ENCODE measurements at regions not wholly inside any gene's neighbourhood (a gene's known extent, or its start where the extent isn't known, plus 50 kb on each side); places are given as distances from the start of the nearest gene placed in this dataset.
"Not testable (repeated sequence)": the region's sequence is repeated elsewhere in the genome, so short reads cannot be mapped to it uniquely, and the experiment has no call there.

- DNase-seq: no peak
These were observed 1008.8 kb downstream of the STPG2 start for GRCh38 chr4:97134456-97134855.

DNA sequence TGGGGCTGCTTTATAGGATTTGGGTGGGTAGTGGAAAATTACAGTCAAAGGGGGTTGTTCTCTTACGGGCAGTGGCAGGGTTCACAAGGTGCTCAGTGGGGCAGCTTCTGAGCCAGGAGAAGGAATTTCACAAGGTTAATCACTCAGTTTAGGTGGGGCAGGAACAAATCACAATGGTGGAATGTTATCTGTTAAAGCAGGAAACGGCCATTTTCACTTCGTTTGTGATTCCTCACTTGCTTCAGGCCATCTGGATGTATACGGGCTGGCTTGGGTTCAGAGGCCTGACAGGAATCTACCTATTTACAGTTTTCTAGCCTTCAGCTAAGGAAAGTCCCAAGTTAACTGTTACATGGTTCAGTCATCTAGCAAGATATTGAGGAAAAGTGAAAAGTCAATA is 1003.5 kb downstream of the STPG2 start:
- DNase-seq: no peak

DNA sequence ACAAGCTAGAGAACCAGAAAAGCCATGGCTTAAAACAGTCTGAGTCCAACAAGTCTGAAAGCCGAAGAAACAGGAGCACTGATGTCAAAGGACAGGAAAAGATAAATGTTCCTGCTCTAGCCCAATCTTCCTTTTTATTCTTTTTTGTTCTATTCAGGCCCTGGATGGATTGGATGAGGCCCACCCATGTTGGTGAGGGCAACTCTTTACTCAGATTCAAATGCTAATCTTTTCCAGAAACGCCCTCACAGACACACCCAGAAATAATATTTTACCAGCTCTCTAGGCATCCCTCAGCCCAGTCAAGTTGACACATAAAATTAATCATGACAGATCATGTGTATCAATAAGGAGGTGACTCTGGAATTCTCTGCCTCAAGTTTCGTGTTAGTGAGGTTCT is 1002.7 kb downstream of the STPG2 start:
- no peak for DNase-seq

GRCh38 chr4:97141332-97141731 is 1001.9 kb downstream of the STPG2 start:
- not testable (repeated sequence) for DNase-seq

GRCh38 chr4:97142410-97142809 is 1000.9 kb downstream of the STPG2 start:
- DNase-seq: no peak

DNA sequence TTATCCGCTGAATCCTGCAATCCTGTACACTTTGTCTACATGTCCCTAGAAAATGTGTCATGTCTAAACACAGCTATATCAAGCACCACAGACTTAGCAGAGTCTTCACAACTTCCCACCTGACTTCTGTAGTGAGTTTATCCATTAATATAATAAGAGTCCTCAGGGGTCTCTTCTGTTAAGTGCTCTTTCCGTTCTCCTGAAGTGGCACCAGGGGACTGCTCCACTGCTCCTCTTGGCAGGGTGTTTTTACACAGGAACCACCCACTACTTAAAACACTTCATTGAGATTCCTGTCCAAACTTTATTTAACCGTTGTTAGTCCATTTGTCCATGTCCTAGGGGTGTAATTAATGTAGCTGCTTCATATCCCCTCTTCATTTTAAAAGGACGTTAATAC is 1000.4 kb downstream of the STPG2 start:
- DNase-seq: no peak

DNA sequence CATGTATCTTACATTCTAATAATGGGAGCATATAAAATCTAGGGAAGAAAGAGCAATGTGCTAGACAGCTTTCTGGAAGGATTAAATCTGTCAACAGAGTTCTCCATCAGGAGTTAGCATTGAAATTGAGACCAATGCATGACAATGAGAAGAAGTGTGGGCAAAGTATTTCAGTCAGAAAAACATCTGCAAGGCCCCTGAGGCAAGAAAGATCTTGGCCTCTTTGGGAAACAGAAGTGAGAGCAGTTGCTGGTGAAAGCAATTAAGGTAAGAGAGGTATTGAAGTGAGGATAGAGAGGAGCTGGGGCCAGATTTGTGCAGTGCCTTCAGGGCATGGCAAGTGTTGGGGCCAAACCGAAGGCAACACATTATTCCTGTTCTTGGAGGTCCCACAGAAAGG is 999.1 kb downstream of the STPG2 start:
- no peak for DNase-seq

DNA sequence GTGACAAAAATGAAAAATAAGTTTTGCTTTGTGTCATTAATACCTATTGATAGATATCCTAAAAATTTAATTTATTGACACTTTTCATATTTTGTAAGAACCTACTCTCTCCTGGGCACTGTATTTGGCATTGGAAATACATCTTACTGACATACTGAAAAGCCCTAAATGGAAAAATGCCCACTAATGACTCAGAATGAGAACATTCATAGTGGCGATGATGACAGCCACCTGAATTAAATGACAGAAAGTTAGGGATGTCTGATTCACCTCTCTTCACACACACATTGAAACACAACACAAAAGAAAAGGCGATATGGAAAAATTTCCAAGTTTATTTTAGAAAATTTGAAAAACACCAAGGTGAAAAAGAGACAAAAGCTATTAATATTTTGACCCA is 992.3 kb downstream of the STPG2 start:
- no peak for DNase-seq

DNA sequence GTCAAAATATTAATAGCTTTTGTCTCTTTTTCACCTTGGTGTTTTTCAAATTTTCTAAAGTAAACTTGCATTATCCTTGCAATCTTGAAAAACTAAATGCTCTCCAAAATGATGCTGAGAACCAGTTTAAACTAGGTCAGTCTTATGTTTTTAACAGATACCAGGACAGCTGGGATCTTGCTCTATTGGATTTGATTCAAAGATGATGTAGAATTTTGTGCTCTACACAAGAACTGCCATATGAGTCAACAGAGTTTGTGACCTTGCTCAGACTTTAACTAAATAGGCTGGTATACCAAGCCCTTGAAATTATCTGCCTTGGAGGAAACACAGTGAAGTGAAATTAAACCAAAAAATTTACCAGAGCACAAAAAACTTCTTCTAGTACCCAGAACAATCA is 991.1 kb downstream of the STPG2 start:
- no peak for DNase-seq

- no peak for DNase-seq
These were observed 990.2 kb downstream of the STPG2 start for GRCh38 chr4:97153042-97153441.

- DNase-seq: no peak
These were observed 983.7 kb downstream of the STPG2 start for GRCh38 chr4:97159625-97160024.

GRCh38 chr4:97185233-97185632 is 958.0 kb downstream of the STPG2 start:
- DNase-seq: no peak

DNA sequence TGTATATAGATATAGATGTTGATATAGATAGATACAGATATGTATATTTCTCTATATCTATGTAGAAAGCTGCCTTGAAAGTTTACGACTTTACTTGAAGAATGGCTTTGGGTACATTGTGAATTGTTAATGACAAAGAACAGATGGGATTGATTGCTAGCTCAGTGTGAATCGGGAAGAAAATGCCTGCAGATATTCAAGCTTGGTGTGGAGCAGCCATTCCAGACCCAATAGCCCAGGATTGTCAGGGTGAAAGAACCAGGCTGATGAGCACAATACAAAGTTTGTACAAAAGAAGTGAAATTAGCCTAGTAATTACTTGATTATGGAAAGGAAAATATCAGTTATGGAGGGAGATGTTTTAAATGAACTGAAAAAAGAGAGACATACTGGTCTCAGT is 946.2 kb downstream of the STPG2 start:
- DNase-seq: no peak

GRCh38 chr4:97208749-97209148 is 934.5 kb downstream of the STPG2 start:
- DNase-seq: no peak

DNA sequence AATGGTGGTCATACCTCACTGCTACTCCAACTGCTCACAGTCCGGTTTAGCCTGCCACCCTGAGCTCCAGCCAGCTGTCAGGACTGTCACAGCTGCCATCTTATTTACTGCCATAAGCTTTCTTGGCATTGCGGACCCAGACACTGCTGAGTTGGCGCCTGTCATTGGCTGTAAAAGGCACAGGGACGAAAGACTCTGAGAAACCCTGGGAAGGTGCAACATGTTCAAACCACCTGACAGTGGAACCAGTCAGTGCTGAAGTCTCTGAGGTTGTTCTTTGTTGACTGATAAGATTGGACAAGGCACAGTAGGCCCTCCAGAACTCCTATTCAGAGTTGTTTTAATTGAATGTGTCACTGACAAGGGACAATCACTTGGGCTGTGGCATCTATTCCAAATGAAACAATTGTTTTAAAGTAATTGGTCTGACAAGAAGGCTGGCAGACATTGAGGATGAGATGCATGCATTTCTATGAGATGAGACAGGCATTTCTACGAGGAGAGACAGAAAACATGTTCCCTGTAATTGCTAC is 927.8 kb downstream of the STPG2 start:
- no peak for DNase-seq

GRCh38 chr4:97216046-97216445 is 927.2 kb downstream of the STPG2 start:
- DNase-seq: no peak

GRCh38 chr4:97235521-97235920 is 907.8 kb downstream of the STPG2 start:
- no peak for DNase-seq

DNA sequence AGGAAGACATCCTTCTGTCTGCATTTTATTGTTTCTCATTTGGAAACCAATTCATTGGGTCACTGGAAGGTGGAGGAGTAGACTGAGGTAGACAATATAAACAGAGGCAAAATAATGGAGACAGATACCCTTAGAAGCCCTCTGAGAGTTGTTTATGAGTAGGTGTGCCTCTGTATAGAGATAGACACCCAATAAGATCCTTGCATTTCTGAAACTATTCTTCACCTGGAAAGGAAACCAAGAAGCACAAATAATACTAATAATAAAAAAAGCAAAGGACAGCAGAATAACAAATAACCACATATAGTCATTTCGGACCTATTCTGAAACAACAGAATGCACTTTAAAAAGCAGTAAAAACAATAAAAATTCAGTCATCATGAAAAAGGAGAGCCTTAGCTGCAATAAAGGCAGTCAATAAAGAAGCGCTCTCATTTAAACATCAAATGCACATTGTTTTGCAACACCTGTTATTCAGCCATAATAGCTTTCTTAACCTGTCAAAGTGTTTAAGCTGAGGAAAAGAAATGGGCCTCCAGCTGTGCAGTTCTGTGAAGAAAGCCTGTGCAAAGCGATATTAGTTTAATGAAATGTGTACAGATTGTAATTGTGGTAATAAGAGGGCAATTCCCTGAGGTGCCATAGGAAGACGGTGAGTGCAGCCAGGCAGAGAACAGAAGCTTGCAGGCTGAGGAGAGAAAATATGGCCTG is 904.2 kb downstream of the STPG2 start:
- peak; percentile 85 for DNase-seq

GRCh38 chr4:97239667-97239997 is 903.6 kb downstream of the STPG2 start:
- no peak for DNase-seq

DNA sequence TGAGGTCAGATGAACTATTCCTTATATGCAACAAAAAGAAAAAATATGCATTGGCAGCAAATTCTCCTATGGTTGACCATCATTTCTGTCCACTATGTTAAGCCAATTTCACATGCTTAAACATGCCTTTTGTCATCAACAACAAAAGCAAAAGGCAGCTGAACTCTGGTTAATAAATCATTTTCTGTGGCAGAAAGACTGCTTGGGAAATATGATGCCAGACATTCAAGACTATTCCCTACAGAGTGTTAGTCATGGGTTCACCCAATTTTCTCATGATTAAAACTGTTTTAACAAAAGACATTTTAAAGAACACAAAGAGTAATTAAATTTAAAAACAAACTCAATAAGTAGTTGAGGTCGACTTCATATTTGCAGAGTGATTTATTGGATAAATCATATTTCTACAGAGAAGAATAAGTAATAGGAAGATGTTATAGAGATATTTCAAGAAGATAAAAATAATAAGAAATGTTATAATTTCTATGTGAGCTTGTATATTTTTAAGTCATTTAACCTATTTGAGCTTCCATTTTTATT is 890.6 kb downstream of the STPG2 start:
- no peak for DNase-seq

GRCh38 chr4:97262769-97263168 is 880.5 kb downstream of the STPG2 start:
- no peak for DNase-seq

DNA sequence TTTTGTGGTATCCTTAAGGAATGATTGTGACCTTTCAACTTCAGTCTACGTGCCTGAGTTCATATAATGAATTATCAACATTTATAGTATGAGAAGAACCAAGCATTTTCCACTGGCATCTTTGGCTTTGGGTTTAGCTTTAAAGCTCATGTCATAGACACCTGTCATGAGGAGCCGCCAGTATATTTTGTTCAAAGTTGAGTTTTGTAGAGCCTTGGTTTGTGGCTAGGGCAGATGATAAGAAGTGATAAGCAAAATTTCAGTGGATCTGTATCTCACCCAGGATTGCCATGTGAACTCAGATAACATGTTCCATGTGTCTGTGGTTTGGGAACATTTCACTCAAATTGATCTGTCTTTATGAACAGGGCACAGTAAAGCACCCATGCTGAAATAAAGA is 873.2 kb downstream of the STPG2 start:
- DNase-seq: no peak

DNA sequence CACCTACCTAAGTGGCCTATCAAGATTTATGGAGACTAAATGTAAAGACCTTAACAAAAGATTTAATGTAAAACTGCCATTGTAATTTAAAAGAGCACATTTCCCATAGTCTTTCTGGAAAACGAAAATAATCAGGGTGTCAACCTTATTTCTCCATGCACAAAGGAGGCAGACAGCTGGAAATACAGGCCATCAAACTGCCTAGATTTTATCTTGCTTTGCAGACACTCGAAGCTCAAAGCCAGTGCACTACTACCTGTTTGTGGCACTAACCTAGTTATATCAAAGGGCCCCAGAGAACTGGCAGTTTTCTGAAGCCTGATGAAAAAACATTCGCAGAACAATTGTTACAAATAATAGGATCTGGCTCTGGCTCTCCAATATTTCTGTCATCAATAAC is 863.9 kb downstream of the STPG2 start:
- no peak for DNase-seq

DNA sequence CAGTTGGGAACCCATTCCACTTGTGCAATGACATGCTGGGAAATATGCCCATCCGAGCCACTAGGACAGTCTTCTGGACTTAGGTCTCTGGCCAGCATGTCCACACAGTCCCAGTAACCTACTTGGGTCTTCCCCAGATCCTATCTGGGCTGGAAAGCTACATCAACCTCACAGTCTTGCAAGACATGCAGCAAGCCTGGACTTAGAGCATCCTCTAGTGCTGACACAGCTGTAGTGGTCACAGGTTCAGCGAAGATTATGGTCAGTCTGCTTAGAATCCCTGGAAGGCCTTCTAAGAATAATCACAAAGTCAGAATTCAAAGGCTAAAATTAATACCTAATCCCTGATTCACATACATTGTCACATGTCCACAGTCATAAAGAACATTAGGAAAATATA is 842.7 kb downstream of the STPG2 start:
- DNase-seq: no peak

- no peak for DNase-seq
These were observed 837.9 kb downstream of the STPG2 start for GRCh38 chr4:97305351-97305750.

Data from NCI-H1417 treated with DMSO at 0.1 percent for 48 hours (cell line).